ENCODE measurements at regions not wholly inside any gene's neighbourhood (a gene's known extent, or its start where the extent isn't known, plus 50 kb on each side); places are given as distances from the start of the nearest gene placed in this dataset.

- TF ChIP-seq CTCF (IDR thresholded peaks at IDR 0.05) = no peak
- no peak for TF ChIP-seq POLR2A (IDR thresholded peaks at IDR 0.05)
Measured at GRCh38 chr12:90745211-90745610, 209.8 kb downstream of the CCER1 start.

Data from thyroid gland (tissue), 4 donors.